ENCODE measurements at regions not wholly inside any gene's neighbourhood (a gene's known extent, or its start where the extent isn't known, plus 50 kb on each side); places are given as distances from the start of the nearest gene placed in this dataset.

GRCh38 chr2:239745386-239746227, 279.5 kb downstream of the NDUFA10 start:
- TF ChIP-seq CTCF (tag by site-specific recombination; IDR thresholded peaks at IDR 0.05) (no peak), ZNF398 (tag by site-specific recombination; IDR thresholded peaks at IDR 0.05) (no peak), PATZ1 (tag by site-specific recombination; IDR thresholded peaks at IDR 0.05) (no peak), REST (tag by site-specific recombination; IDR thresholded peaks at IDR 0.05) (no peak), ZNF114 (tag by site-specific recombination; IDR thresholded peaks at IDR 0.05) (no peak), ZNF302 (tag by site-specific recombination; IDR thresholded peaks at IDR 0.05; ENCODE audit: low read depth) (no peak), ZNF138 (tag by site-specific recombination; IDR thresholded peaks at IDR 0.05; ENCODE audit: borderline replicate concordance) (no peak), ZNF610 (tag by site-specific recombination; IDR thresholded peaks at IDR 0.05; ENCODE audit: borderline replicate concordance) (no peak), ZSCAN23 (tag by site-specific recombination; IDR thresholded peaks at IDR 0.05) (no peak)

All from HEK293 (cell line).